ENCODE measurements at regions not wholly inside any gene's neighbourhood (a gene's known extent, or its start where the extent isn't known, plus 50 kb on each side); places are given as distances from the start of the nearest gene placed in this dataset.

DNA sequence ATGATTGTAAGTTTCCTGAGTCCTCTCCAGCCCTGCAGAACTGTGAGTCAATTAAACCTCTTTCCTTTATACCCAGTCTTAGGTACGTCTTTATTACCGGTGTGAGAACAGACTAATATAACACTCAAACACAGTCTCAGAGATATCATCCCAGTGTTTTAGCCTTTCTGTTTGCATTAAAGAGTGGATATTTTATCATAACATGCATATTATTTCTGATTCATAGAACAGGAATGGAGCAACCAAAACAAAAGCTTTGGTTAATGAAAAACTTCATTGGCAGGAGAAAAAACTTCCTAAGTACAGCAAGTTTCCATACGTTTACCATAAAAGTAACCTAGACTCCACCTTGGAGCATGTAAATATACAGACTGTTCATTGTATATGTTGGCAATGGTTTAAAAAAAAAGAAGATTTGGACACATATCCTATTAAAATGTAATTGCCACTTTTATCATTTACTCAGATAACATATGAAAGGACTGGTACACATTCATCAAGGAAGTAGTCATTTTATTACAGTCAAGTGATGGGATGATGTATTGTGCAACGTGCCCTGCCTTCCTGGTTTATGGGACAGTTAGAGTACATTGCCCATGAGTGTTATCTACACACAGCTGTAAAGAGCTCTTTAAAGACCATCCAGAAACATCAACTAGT is 144.8 kb downstream of the ETS2 start:
- Histone ChIP-seq H3K4me1 (ENCODE audit: control insufficient read depth in 4 of 4, insufficient read depth in 4 of 4, low read length in 3 of 4) (no peaks in the 10 kb centered on the region), H3K27me3 (ENCODE audit: control insufficient read depth in 4 of 4, insufficient read depth in 4 of 4, low read length in 3 of 4) (no peaks in the 10 kb centered on the region), H3K36me3 (ENCODE audit: control insufficient read depth in 4 of 4, insufficient read depth in 3 of 4, low read depth in 1 of 4, low read length in 3 of 4) (no peaks in the 10 kb centered on the region), H3K9ac (ENCODE audit: low read depth in 1 of 2, low read length in 2 of 2) (no peak overlapping the region), H3K27ac (ENCODE audit: low read depth in 1 of 2, low read length in 2 of 2) (no peak overlapping the region), H3K9me3 (ENCODE audit: control insufficient read depth in 4 of 4, low read length in 3 of 4) (no peaks in the 10 kb centered on the region), H3K4me3 (ENCODE audit: low read depth in 1 of 3, low read length in 3 of 3) (no peak overlapping the region)
- WGBS: 63% methylated on average over 4 of the region's 4 CpGs
- no peak for DNase-seq (ENCODE audit: low spot score)
- TF ChIP-seq HNF4A (conservative IDR thresholded peaks at IDR 0.05): no peak
- TF ChIP-seq JUND (IDR thresholded peaks at IDR 0.05): no peak
- TF ChIP-seq RAD21 (IDR thresholded peaks at IDR 0.05): no peak
- TF ChIP-seq, protein P1, sequence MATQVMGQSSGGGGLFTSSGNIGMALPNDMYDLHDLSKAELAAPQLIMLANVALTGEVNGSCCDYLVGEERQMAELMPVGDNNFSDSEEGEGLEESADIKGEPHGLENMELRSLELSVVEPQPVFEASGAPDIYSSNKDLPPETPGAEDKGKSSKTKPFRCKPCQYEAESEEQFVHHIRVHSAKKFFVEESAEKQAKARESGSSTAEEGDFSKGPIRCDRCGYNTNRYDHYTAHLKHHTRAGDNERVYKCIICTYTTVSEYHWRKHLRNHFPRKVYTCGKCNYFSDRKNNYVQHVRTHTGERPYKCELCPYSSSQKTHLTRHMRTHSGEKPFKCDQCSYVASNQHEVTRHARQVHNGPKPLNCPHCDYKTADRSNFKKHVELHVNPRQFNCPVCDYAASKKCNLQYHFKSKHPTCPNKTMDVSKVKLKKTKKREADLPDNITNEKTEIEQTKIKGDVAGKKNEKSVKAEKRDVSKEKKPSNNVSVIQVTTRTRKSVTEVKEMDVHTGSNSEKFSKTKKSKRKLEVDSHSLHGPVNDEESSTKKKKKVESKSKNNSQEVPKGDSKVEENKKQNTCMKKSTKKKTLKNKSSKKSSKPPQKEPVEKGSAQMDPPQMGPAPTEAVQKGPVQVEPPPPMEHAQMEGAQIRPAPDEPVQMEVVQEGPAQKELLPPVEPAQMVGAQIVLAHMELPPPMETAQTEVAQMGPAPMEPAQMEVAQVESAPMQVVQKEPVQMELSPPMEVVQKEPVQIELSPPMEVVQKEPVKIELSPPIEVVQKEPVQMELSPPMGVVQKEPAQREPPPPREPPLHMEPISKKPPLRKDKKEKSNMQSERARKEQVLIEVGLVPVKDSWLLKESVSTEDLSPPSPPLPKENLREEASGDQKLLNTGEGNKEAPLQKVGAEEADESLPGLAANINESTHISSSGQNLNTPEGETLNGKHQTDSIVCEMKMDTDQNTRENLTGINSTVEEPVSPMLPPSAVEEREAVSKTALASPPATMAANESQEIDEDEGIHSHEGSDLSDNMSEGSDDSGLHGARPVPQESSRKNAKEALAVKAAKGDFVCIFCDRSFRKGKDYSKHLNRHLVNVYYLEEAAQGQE (IDR thresholded peaks at IDR 0.05): no peak
- no peak for TF ChIP-seq FOXA2 (IDR thresholded peaks at IDR 0.05)
- no peak for TF ChIP-seq SP1 (IDR thresholded peaks at IDR 0.05)
- TF ChIP-seq, protein P2, sequence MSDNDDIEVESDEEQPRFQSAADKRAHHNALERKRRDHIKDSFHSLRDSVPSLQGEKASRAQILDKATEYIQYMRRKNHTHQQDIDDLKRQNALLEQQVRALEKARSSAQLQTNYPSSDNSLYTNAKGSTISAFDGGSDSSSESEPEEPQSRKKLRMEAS (IDR thresholded peaks at IDR 0.05): no peak
- TF ChIP-seq NR2F2 (IDR thresholded peaks at IDR 0.05): no peak
- TF ChIP-seq, protein P3, sequence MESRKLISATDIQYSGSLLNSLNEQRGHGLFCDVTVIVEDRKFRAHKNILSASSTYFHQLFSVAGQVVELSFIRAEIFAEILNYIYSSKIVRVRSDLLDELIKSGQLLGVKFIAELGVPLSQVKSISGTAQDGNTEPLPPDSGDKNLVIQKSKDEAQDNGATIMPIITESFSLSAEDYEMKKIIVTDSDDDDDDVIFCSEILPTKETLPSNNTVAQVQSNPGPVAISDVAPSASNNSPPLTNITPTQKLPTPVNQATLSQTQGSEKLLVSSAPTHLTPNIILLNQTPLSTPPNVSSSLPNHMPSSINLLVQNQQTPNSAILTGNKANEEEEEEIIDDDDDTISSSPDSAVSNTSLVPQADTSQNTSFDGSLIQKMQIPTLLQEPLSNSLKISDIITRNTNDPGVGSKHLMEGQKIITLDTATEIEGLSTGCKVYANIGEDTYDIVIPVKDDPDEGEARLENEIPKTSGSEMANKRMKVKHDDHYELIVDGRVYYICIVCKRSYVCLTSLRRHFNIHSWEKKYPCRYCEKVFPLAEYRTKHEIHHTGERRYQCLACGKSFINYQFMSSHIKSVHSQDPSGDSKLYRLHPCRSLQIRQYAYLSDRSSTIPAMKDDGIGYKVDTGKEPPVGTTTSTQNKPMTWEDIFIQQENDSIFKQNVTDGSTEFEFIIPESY (IDR thresholded peaks at IDR 0.05): no peak
- TF ChIP-seq FOXA1 (IDR thresholded peaks at IDR 0.05): no peak
- TF ChIP-seq YY1 (IDR thresholded peaks at IDR 0.05): no peak
- TF ChIP-seq, protein P4, sequence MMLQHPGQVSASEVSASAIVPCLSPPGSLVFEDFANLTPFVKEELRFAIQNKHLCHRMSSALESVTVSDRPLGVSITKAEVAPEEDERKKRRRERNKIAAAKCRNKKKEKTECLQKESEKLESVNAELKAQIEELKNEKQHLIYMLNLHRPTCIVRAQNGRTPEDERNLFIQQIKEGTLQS (IDR thresholded peaks at IDR 0.05): no peak
- no peak for TF ChIP-seq RXRA (IDR thresholded peaks at IDR 0.05)

DNA sequence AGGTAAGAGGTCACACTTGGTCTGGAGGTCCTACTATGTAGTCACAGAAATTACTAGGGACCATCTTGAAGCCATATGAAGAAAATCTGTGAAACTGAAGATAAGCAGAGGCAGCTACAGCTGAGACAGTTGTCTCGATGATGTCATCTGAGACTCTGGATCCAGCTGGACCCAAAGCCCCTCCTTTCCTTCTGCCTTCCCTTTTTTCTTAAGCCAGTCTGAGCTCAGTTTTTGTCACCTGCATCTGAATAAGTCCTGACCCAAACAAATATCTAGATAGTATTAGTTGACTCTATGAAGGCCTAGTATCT is 143.3 kb downstream of the ETS2 start:
- Histone ChIP-seq H3K27ac (ENCODE audit: low read depth in 1 of 2, low read length in 2 of 2) (no peak overlapping the region), H3K4me3 (ENCODE audit: low read depth in 1 of 3, low read length in 3 of 3) (no peak overlapping the region), H3K36me3 (ENCODE audit: control insufficient read depth in 4 of 4, insufficient read depth in 3 of 4, low read depth in 1 of 4, low read length in 3 of 4) (no peaks in the 10 kb centered on the region), H3K4me1 (ENCODE audit: control insufficient read depth in 4 of 4, insufficient read depth in 4 of 4, low read length in 3 of 4) (no peaks in the 10 kb centered on the region), H3K9ac (ENCODE audit: low read depth in 1 of 2, low read length in 2 of 2) (no peak overlapping the region), H3K27me3 (ENCODE audit: control insufficient read depth in 4 of 4, insufficient read depth in 4 of 4, low read length in 3 of 4) (no peaks in the 10 kb centered on the region), H3K9me3 (ENCODE audit: control insufficient read depth in 4 of 4, low read length in 3 of 4) (no peaks in the 10 kb centered on the region)
- TF ChIP-seq HNF4A (conservative IDR thresholded peaks at IDR 0.05) (no peak), GABPA (IDR thresholded peaks at IDR 0.05 in 1 of 2, conservative IDR thresholded peaks at IDR 0.05 in 1 of 2) (no peak), NR2F2 (IDR thresholded peaks at IDR 0.05) (no peak), HNF4G (IDR thresholded peaks at IDR 0.05) (no peak), TAF1 (conservative IDR thresholded peaks at IDR 0.05) (no peak), RAD21 (IDR thresholded peaks at IDR 0.05) (no peak), FOXA1 (IDR thresholded peaks at IDR 0.05) (no peak), RXRA (IDR thresholded peaks at IDR 0.05) (no peak), FOXA2 (IDR thresholded peaks at IDR 0.05) (no peak), EGR1 (IDR thresholded peaks at IDR 0.05; ENCODE audit: low read depth in 2 of 2) (no peak)
- TF ChIP-seq, protein P2 (IDR thresholded peaks at IDR 0.05): no peak
- TF ChIP-seq, protein P1 (IDR thresholded peaks at IDR 0.05): no peak
- TF ChIP-seq, protein P5, sequence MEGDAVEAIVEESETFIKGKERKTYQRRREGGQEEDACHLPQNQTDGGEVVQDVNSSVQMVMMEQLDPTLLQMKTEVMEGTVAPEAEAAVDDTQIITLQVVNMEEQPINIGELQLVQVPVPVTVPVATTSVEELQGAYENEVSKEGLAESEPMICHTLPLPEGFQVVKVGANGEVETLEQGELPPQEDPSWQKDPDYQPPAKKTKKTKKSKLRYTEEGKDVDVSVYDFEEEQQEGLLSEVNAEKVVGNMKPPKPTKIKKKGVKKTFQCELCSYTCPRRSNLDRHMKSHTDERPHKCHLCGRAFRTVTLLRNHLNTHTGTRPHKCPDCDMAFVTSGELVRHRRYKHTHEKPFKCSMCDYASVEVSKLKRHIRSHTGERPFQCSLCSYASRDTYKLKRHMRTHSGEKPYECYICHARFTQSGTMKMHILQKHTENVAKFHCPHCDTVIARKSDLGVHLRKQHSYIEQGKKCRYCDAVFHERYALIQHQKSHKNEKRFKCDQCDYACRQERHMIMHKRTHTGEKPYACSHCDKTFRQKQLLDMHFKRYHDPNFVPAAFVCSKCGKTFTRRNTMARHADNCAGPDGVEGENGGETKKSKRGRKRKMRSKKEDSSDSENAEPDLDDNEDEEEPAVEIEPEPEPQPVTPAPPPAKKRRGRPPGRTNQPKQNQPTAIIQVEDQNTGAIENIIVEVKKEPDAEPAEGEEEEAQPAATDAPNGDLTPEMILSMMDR (IDR thresholded peaks at IDR 0.05; ENCODE audit: low read depth, low read length, missing input control): no peak
- WGBS: 92% methylated on average over 1 of the region's 1 CpG
- no peak for DNase-seq (ENCODE audit: low spot score)
